ENCODE measurements at regions not wholly inside any gene's neighbourhood (a gene's known extent, or its start where the extent isn't known, plus 50 kb on each side); places are given as distances from the start of the nearest gene placed in this dataset.

- TF ChIP-seq EZH2 (IDR thresholded peaks at IDR 0.05; ENCODE audit: insufficient read depth, poor library complexity, severe bottlenecking) (no peak), EZH2phosphoT487 (IDR thresholded peaks at IDR 0.05; ENCODE audit: insufficient read depth, low read depth) (no peak)
Measured at GRCh38 chr5:135213027-135213386, 179.0 kb upstream of the PITX1 start.
